DND-41 (cell line): ENCODE measurements at regions not wholly inside any gene's neighbourhood (a gene's known extent, or its start where the extent isn't known, plus 50 kb on each side); places are given as distances from the start of the nearest gene placed in this dataset.

Experiments
- ATAC-seq: fragments of 200-7000 bp; cut with Tn5 transposase; 3 replicates; pipeline ENCODE4 v1.9.1; 2021; ENCODE audit warnings: low read depth; ENCODE audit not compliant: insufficient read depth
- DNase-seq: peaks from one replicate; pipeline ENCODE4 v3.0.0-alpha.2; 2020
- H2AFZ ChIP-seq: 2 replicates; pipeline ENCODE4 v1.6.0; 2012; ENCODE audit warnings: low read depth, low read length
- H3K27ac ChIP-seq: 2 replicates; pipeline ENCODE4 v1.5.1; 2012; ENCODE audit warnings: low read length, inconsistent platforms
- H3K27me3 ChIP-seq: fragments of 200-600 bp; sonication (generic); 2 replicates; pipeline ENCODE4 v1.6.0; 2012; ENCODE audit warnings: low read length, mild to moderate bottlenecking, inconsistent platforms; ENCODE audit not compliant: insufficient read depth, poor library complexity
- H3K36me3 ChIP-seq: 2 replicates; pipeline ENCODE4 v1.5.1; 2012; ENCODE audit warnings: low read length, inconsistent platforms; ENCODE audit not compliant: insufficient read depth
- H3K4me1 ChIP-seq: 2 replicates; pipeline ENCODE4 v1.5.1; 2012; ENCODE audit warnings: mild to moderate bottlenecking, low read length; ENCODE audit not compliant: insufficient read depth
- H3K4me2 ChIP-seq: 2 replicates; pipeline ENCODE4 v1.6.0; 2012; ENCODE audit warnings: mild to moderate bottlenecking, moderate library complexity, low read length, inconsistent platforms; ENCODE audit not compliant: insufficient read depth
- H3K4me3 ChIP-seq, 2 experiments: fragments of 200-600 bp in 1 of 2; shearing (Covaris generic) in 1 of 2; 2 replicates each; pipeline ENCODE4 v1.5.1; 2012 to 2016; ENCODE audit warnings: inconsistent platforms in 2 of 2, low read length in 2 of 2, mild to moderate bottlenecking in 2 of 2, low read depth in 1 of 2, moderate library complexity in 1 of 2
- H3K79me2 ChIP-seq: 2 replicates; pipeline ENCODE4 v1.6.0; 2012; ENCODE audit warnings: low read length, inconsistent platforms; ENCODE audit not compliant: insufficient read depth
- H3K9ac ChIP-seq: 2 replicates; pipeline ENCODE4 v1.6.0; 2012; ENCODE audit warnings: low read depth, mild to moderate bottlenecking, inconsistent platforms, low read length, moderate library complexity
- H3K9me3 ChIP-seq: 2 replicates; pipeline ENCODE4 v1.5.1; 2012; ENCODE audit warnings: low read length, moderate library complexity, mild to moderate bottlenecking, inconsistent platforms; ENCODE audit not compliant: insufficient read depth, severe bottlenecking
- H4K20me1 ChIP-seq: 2 replicates; pipeline ENCODE4 v1.6.0; 2012; ENCODE audit warnings: low read length; ENCODE audit not compliant: insufficient read depth
- CTCF ChIP-seq: IDR thresholded peaks from 2 replicates; pipeline ENCODE4 v1.5.1; 2012; ENCODE audit warnings: borderline replicate concordance, low read length, moderate library complexity, mild to moderate bottlenecking; ENCODE audit not compliant: poor library complexity, severe bottlenecking; ENCODE audit errors: extremely low read depth
- EZH2 ChIP-seq: IDR thresholded peaks from 3 replicates; pipeline ENCODE4 v1.6.1; 2012; ENCODE audit warnings: borderline replicate concordance, low read depth, mild to moderate bottlenecking, moderate library complexity, low read length, inconsistent platforms; ENCODE audit not compliant: severe bottlenecking

GRCh38 chr15:38828031-38828532, 263.5 kb upstream of the RASGRP1 start:
- Histone ChIP-seq H4K20me1 (no peaks in the 10 kb centered on the region), H3K4me3 (no peak overlapping the region), H2AFZ (no peak overlapping the region), H3K79me2 (no peaks in the 10 kb centered on the region), H3K4me1 (no peaks in the 10 kb centered on the region), H3K4me2 (no peak overlapping the region), H3K36me3 (no peaks in the 10 kb centered on the region), H3K9me3 (no peaks in the 10 kb centered on the region), H3K9ac (no peak overlapping the region), H3K27ac (no peak overlapping the region), H3K27me3 (peaks cover 7% of the 10 kb centered on the region)
- no peak for DNase-seq
- ATAC-seq = no peak
- TF ChIP-seq EZH2 (no peak), CTCF (no peak)

- H2AFZ ChIP-seq = no peak overlapping the region
- H3K36me3 ChIP-seq = no peaks in the 10 kb centered on the region
- H3K4me3 ChIP-seq = no peak overlapping the region
- no peak for TF ChIP-seq CTCF
- no peak for TF ChIP-seq EZH2
- DNase-seq (no peak), ATAC-seq (no peak)
- H3K79me2 ChIP-seq = no peaks in the 10 kb centered on the region
- H3K9me3 ChIP-seq = no peaks in the 10 kb centered on the region
- no peak overlapping the region for H3K9ac ChIP-seq
- no peak overlapping the region for H3K27ac ChIP-seq
- peaks cover 7% of the 10 kb centered on the region for H3K27me3 ChIP-seq
- no peak overlapping the region for H3K4me2 ChIP-seq
- H3K4me1 ChIP-seq = no peaks in the 10 kb centered on the region
- H4K20me1 ChIP-seq = no peaks in the 10 kb centered on the region
Observed at GRCh38 chr15:38829086-38829485, 264.5 kb upstream of the RASGRP1 start.

GRCh38 chr15:38842226-38842625, 277.6 kb upstream of the RASGRP1 start:
- Histone ChIP-seq H3K36me3 (no peaks in the 10 kb centered on the region), H2AFZ (no peak overlapping the region), H3K27ac (no peak overlapping the region), H3K27me3 (no peaks in the 10 kb centered on the region), H3K79me2 (no peaks in the 10 kb centered on the region), H3K4me1 (no peaks in the 10 kb centered on the region), H4K20me1 (no peaks in the 10 kb centered on the region), H3K9ac (no peak overlapping the region), H3K4me3 (no peak overlapping the region), H3K4me2 (no peak overlapping the region), H3K9me3 (no peaks in the 10 kb centered on the region)
- TF ChIP-seq EZH2 (no peak), CTCF (no peak)
- ATAC-seq (no peak), DNase-seq (no peak)

GRCh38 chr15:38843051-38843501, 278.5 kb upstream of the RASGRP1 start:
- H3K4me2 ChIP-seq = no peak overlapping the region
- TF ChIP-seq CTCF (no peak), EZH2 (no peak)
- no peak for ATAC-seq
- H3K27ac ChIP-seq = no peak overlapping the region
- H3K9me3 ChIP-seq = no peaks in the 10 kb centered on the region
- DNase-seq = no peak
- no peak overlapping the region for H3K4me3 ChIP-seq
- no peaks in the 10 kb centered on the region for H3K36me3 ChIP-seq
- no peaks in the 10 kb centered on the region for H3K79me2 ChIP-seq
- H2AFZ ChIP-seq = no peak overlapping the region
- no peaks in the 10 kb centered on the region for H3K4me1 ChIP-seq
- H3K9ac ChIP-seq = no peak overlapping the region
- no peaks in the 10 kb centered on the region for H4K20me1 ChIP-seq
- H3K27me3 ChIP-seq = no peaks in the 10 kb centered on the region
